H1 (cell line): ENCODE measurements at regions not wholly inside any gene's neighbourhood (a gene's known extent, or its start where the extent isn't known, plus 50 kb on each side); places are given as distances from the start of the nearest gene placed in this dataset.

Source experiments
- CTCF ChIA-PET: fragments of 300-600 bp; sonication (Branson Sonifier 250); formaldehyde crosslinking; loops from one replicate; lab custom pipeline; 2021; ENCODE audit not compliant: partially characterized antibody; lab: Charles Lee
- POLR2A ChIA-PET: fragments of 300-600 bp; sonication (Branson Sonifier 250); formaldehyde crosslinking; loops from one replicate; lab custom pipeline; 2021; ENCODE audit warnings: inconsistent platforms; ENCODE audit not compliant: partially characterized antibody; lab: Charles Lee
- DNase-seq, 2 experiments: peaks; one replicate each; pipeline versions ENCODE4 v3.0.0 to v3.0.0-alpha.2; 2010 to 2022; ENCODE audit warnings: low spot score in 2 of 2, low read depth in 1 of 2, mixed read lengths in 1 of 2
- FAIRE-seq: peaks from 2 replicates; lab custom pipeline; 2011; peaks lifted over from hg19 to GRCh38; lab: Jason Lieb, UNC
- H2AFZ ChIP-seq: 2 replicates; pipeline ENCODE4 v1.8.1; 2012; ENCODE audit warnings: low read length, inconsistent platforms
- H2AK5ac ChIP-seq: 2 replicates; pipeline ENCODE4 v1.6.1; 2013; ENCODE audit warnings: low read depth, low read length
- H2BK120ac ChIP-seq: replicated peaks from 2 replicates; pipeline ENCODE3; 2013; ENCODE audit warnings: low read depth, low read length, inconsistent platforms
- H2BK12ac ChIP-seq: 2 replicates; pipeline ENCODE4 v1.6.1; 2013; ENCODE audit warnings: low read depth, low read length
- H2BK15ac ChIP-seq: 2 replicates; pipeline ENCODE4 v1.6.1; 2013; ENCODE audit warnings: low read length
- H2BK20ac ChIP-seq: 2 replicates; pipeline ENCODE4 v1.6.1; 2013; ENCODE audit warnings: low read length
- H2BK5ac ChIP-seq: 2 replicates; pipeline ENCODE4 v1.6.1; 2013; ENCODE audit warnings: low read depth, low read length
- H3K14ac ChIP-seq: 2 replicates; pipeline ENCODE4 v1.6.1; 2013; ENCODE audit warnings: inconsistent platforms; ENCODE audit not compliant: insufficient read length
- H3K18ac ChIP-seq: 2 replicates; pipeline ENCODE4 v1.6.1; 2013; ENCODE audit warnings: low read length; ENCODE audit errors: extremely low read depth
- H3K23ac ChIP-seq: 2 replicates; pipeline ENCODE4 v1.6.1; 2013; ENCODE audit warnings: inconsistent platforms; ENCODE audit not compliant: insufficient read length
- H3K23me2 ChIP-seq: 2 replicates; pipeline ENCODE4 v1.6.1; 2013; ENCODE audit warnings: low read depth, low read length
- H3K27ac ChIP-seq: 2 replicates; pipeline ENCODE4 v1.6.1; 2011; ENCODE audit warnings: low read depth, low read length, inconsistent platforms
- H3K27me3 ChIP-seq, 4 experiments: replicated peaks in 1 of 4; 1 replicate in 1 of 4; 2 replicates in 3 of 4; pipeline versions ENCODE4 v1.6.1 to v1.8.1; 2011 to 2013; ENCODE audit warnings: low read length in 3 of 4, mild to moderate bottlenecking in 3 of 4, inconsistent platforms in 2 of 4, mixed read lengths in 2 of 4, moderate library complexity in 1 of 4; ENCODE audit not compliant: control insufficient read depth in 3 of 4, insufficient read depth in 3 of 4; ENCODE audit errors: extremely low read depth in 1 of 4
- H3K36me3 ChIP-seq, 4 experiments: 2 replicates each; pipeline versions ENCODE4 v1.6.1 to v1.8.1; 2011 to 2013; ENCODE audit warnings: mild to moderate bottlenecking in 4 of 4, low read length in 3 of 4, moderate library complexity in 2 of 4, control low read depth in 1 of 4, inconsistent platforms in 1 of 4; ENCODE audit not compliant: insufficient read depth in 4 of 4, control insufficient read depth in 2 of 4
- H3K4ac ChIP-seq: replicated peaks from 2 replicates; pipeline ENCODE3; 2013; ENCODE audit warnings: low read length, low read depth, mixed read lengths, inconsistent platforms; ENCODE audit not compliant: insufficient read length
- H3K4me1 ChIP-seq, 4 experiments: replicated peaks in 1 of 4; 1 replicate in 1 of 4; 2 replicates in 3 of 4; pipeline versions ENCODE4 v1.6.1 to v1.8.1; 2011 to 2013; ENCODE audit warnings: low read length in 3 of 4, inconsistent platforms in 2 of 4, mixed read lengths in 1 of 4; ENCODE audit not compliant: insufficient read depth in 4 of 4, control insufficient read depth in 3 of 4
- H3K4me2 ChIP-seq, 2 experiments: 2 replicates each; pipeline versions ENCODE4 v1.6.1 to v1.8.1; 2011 to 2013; ENCODE audit warnings: low read depth in 2 of 2, low read length in 2 of 2, control low read depth in 1 of 2, inconsistent platforms in 1 of 2, mild to moderate bottlenecking in 1 of 2; ENCODE audit not compliant: insufficient read depth in 1 of 2
- H3K4me3 ChIP-seq, 4 experiments: fragments of 200-600, 300-600 bp in 1 of 4; sonication (generic), shearing (Covaris generic), sonication (Bioruptor Twin) in 1 of 4; 2 replicates each; pipeline versions ENCODE4 v1.5.1 to v1.8.1; 2011 to 2016; ENCODE audit warnings: low read length in 4 of 4, low read depth in 3 of 4, control low read depth in 2 of 4, inconsistent platforms in 2 of 4, mild to moderate bottlenecking in 2 of 4, mixed read lengths in 1 of 4, moderate library complexity in 1 of 4; ENCODE audit not compliant: insufficient read depth in 2 of 4; ENCODE audit errors: extremely low read depth in 1 of 4
- H3K56ac ChIP-seq: replicated peaks from 2 replicates; pipeline ENCODE3; 2013; ENCODE audit warnings: low read depth, mild to moderate bottlenecking, mixed read lengths, low read length, inconsistent platforms; ENCODE audit not compliant: insufficient read length
- H3K79me1 ChIP-seq: 2 replicates; pipeline ENCODE4 v1.6.1; 2013; ENCODE audit warnings: low read depth, low read length, control low read depth
- H3K79me2 ChIP-seq, 2 experiments: 2 replicates each; pipeline versions ENCODE4 v1.6.1 to v1.8.1; 2012 to 2013; ENCODE audit warnings: low read length in 2 of 2, mild to moderate bottlenecking in 2 of 2, inconsistent platforms in 1 of 2; ENCODE audit not compliant: insufficient read depth in 2 of 2, control insufficient read depth in 1 of 2
- H3K9ac ChIP-seq, 4 experiments: replicated peaks in 1 of 4; 1 replicate in 1 of 4; 2 replicates in 3 of 4; pipeline versions ENCODE4 v1.6.1 to v1.8.1; 2011 to 2013; ENCODE audit warnings: low read depth in 3 of 4, low read length in 3 of 4, control low read depth in 2 of 4, mild to moderate bottlenecking in 2 of 4, moderate library complexity in 2 of 4, inconsistent platforms in 1 of 4; ENCODE audit errors: extremely low read depth in 1 of 4
- H3K9me3 ChIP-seq, 2 experiments: 2 replicates each; pipeline versions ENCODE4 v1.6.1 to v1.8.1; 2012 to 2013; ENCODE audit warnings: mild to moderate bottlenecking in 2 of 2, moderate library complexity in 2 of 2, control low read depth in 1 of 2, inconsistent platforms in 1 of 2, low read depth in 1 of 2, low read length in 1 of 2, mixed read lengths in 1 of 2; ENCODE audit not compliant: insufficient read depth in 2 of 2
- H4K20me1 ChIP-seq, 2 experiments: replicated peaks in 1 of 2; 2 replicates each; pipeline versions ENCODE3 to v1.8.1; 2011 to 2013; ENCODE audit warnings: inconsistent platforms in 2 of 2, low read length in 2 of 2, mild to moderate bottlenecking in 1 of 2; ENCODE audit not compliant: insufficient read depth in 2 of 2, control insufficient read depth in 1 of 2
- H4K5ac ChIP-seq: 2 replicates; pipeline ENCODE4 v1.6.1; 2013; ENCODE audit warnings: low read length, low read depth, mixed read lengths, inconsistent platforms; ENCODE audit not compliant: insufficient read length
- H4K8ac ChIP-seq: 2 replicates; pipeline ENCODE4 v1.8.0; 2013; ENCODE audit warnings: mild to moderate bottlenecking, moderate library complexity, low read length, inconsistent platforms; ENCODE audit not compliant: insufficient read depth; ENCODE audit errors: extremely low read depth
- H4K91ac ChIP-seq: replicated peaks from 2 replicates; pipeline ENCODE3; 2013; ENCODE audit warnings: low read length, mixed read lengths, inconsistent platforms; ENCODE audit not compliant: insufficient read length
- ASH2L ChIP-seq: fragments of 200-600, 300-600 bp; sonication (generic); IDR thresholded peaks from one replicate; pipeline ENCODE4 v1.7.1; 2017; ENCODE audit warnings: low read length
- HDAC6 ChIP-seq: IDR thresholded peaks from one replicate; pipeline ENCODE4 v1.7.1; 2012; ENCODE audit warnings: low read depth, mild to moderate bottlenecking, inconsistent platforms, low read length, moderate library complexity
- KDM5A ChIP-seq: fragments of 200-600 bp; IDR thresholded peaks from 2 replicates; pipeline ENCODE4 v1.7.1; 2012; ENCODE audit warnings: mild to moderate bottlenecking, low read length, inconsistent platforms, mixed read lengths
- PHF8 ChIP-seq: fragments of 200-600 bp; sonication (generic); conservative IDR thresholded peaks from 2 replicates; pipeline ENCODE4 v1.7.1; 2012; ENCODE audit warnings: low read depth, mild to moderate bottlenecking, inconsistent platforms, low read length, moderate library complexity
- POLR2AphosphoS5 ChIP-seq: IDR thresholded peaks from 2 replicates; pipeline ENCODE4 v1.6.1; 2011; ENCODE audit warnings: low read depth, low read length
- RFX5 ChIP-seq: IDR thresholded peaks from 2 replicates; pipeline ENCODE4 v1.6.1; 2011; ENCODE audit warnings: low read depth, low read length, improper control_type of control experiment, borderline replicate concordance
- RXRA ChIP-seq: IDR thresholded peaks from 2 replicates; pipeline ENCODE4 v1.6.1; 2011; ENCODE audit warnings: low read depth, mild to moderate bottlenecking, low read length, moderate library complexity; ENCODE audit not compliant: insufficient read depth
- SIN3A ChIP-seq, 2 experiments: IDR thresholded peaks in 1 of 2; conservative IDR thresholded peaks in 1 of 2; 2 replicates each; pipeline ENCODE4 v1.6.1; 2011 to 2012; ENCODE audit warnings: low read length in 2 of 2, improper control_type of control experiment in 1 of 2, low read depth in 1 of 2, mild to moderate bottlenecking in 1 of 2
- TBP ChIP-seq: IDR thresholded peaks from 2 replicates; pipeline ENCODE4 v1.6.1; 2011; ENCODE audit warnings: low read depth, low read length, improper control_type of control experiment
- TCF12 ChIP-seq: IDR thresholded peaks from 2 replicates; pipeline ENCODE4 v1.6.1; 2011; ENCODE audit warnings: low read depth, mild to moderate bottlenecking, low read length
- YY1 ChIP-seq: IDR thresholded peaks from 2 replicates; pipeline ENCODE4 v1.6.1; 2011; ENCODE audit warnings: low read depth, mild to moderate bottlenecking, low read length
- TF ChIP-seq, protein P1 (sequence below): IDR thresholded peaks from 2 replicates; pipeline ENCODE4 v1.6.1; 2011; ENCODE audit warnings: low read length, improper control_type of control experiment
- TF ChIP-seq, protein P2 (sequence below): IDR thresholded peaks from 2 replicates; pipeline ENCODE4 v1.6.1; 2012; ENCODE audit warnings: low read length, inconsistent platforms

DNA sequence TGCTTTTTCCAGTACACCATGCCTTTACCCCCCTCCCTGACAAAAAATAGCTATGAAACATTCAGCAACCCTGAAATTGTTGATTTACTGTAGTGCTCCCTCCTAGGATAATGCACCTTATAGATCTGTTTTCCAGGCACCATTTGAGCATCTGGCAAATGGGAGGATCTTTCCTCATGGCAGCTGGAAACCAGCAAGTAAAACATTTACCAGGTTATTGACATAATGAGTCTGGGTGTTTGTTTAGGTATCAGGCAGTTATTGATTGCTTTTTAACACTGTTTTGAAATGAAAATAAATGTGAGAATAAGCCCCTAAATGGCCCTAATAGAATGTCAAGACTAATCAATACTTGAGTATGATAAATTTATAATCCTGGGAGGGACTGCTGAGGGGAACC is 57.3 kb upstream of the KLF4 start:
- H3K36me3 ChIP-seq = no peaks in the 10 kb centered on the region
- no peak overlapping the region for H3K4ac ChIP-seq
- POLR2A ChIA-PET = no interaction called here
- no peak overlapping the region for H2BK5ac ChIP-seq
- no peak overlapping the region for H3K4me2 ChIP-seq
- H4K5ac ChIP-seq = no peak overlapping the region
- no peaks in the 10 kb centered on the region for H4K20me1 ChIP-seq
- FAIRE-seq = no peak
- H2BK15ac ChIP-seq = no peak overlapping the region
- H2BK20ac ChIP-seq = no peak overlapping the region
- H2AK5ac ChIP-seq = no peak overlapping the region
- TF ChIP-seq HDAC6 (no peak), RXRA (no peak), POLR2AphosphoS5 (no peak), ASH2L (no peak), PHF8 (no peak), TCF12 (no peak), TBP (no peak), KDM5A (no peak), SIN3A (conservative IDR thresholded peaks at IDR 0.05 in 1 of 2, IDR thresholded peaks at IDR 0.05 in 1 of 2; ENCODE audit: low read depth in 1 of 2, low read length in 2 of 2) (no peak), YY1 (no peak), RFX5 (no peak)
- TF ChIP-seq, protein P1, sequence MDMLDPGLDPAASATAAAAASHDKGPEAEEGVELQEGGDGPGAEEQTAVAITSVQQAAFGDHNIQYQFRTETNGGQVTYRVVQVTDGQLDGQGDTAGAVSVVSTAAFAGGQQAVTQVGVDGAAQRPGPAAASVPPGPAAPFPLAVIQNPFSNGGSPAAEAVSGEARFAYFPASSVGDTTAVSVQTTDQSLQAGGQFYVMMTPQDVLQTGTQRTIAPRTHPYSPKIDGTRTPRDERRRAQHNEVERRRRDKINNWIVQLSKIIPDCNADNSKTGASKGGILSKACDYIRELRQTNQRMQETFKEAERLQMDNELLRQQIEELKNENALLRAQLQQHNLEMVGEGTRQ = no peak
- TF ChIP-seq, protein P2, sequence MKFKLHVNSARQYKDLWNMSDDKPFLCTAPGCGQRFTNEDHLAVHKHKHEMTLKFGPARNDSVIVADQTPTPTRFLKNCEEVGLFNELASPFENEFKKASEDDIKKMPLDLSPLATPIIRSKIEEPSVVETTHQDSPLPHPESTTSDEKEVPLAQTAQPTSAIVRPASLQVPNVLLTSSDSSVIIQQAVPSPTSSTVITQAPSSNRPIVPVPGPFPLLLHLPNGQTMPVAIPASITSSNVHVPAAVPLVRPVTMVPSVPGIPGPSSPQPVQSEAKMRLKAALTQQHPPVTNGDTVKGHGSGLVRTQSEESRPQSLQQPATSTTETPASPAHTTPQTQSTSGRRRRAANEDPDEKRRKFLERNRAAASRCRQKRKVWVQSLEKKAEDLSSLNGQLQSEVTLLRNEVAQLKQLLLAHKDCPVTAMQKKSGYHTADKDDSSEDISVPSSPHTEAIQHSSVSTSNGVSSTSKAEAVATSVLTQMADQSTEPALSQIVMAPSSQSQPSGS = no peak
- TF ChIP-seq, all 59 proteins: peak for 0
- Histone ChIP-seq H2AFZ (no peak overlapping the region), H3K23me2 (no peaks in the 10 kb centered on the region), H3K27me3 (no peaks in the 10 kb centered on the region), H2BK12ac (no peak overlapping the region), H3K9ac (no peak overlapping the region), H3K4me1 (peaks cover 0 to 3% (median 0%) of the 10 kb centered on the region in 4 experiments; a peak in 3 of 7 replicates), H4K91ac (no peak overlapping the region), H3K4me3 (no peak overlapping the region), H2BK120ac (no peak overlapping the region), H3K9me3 (no peaks in the 10 kb centered on the region), H3K79me2 (no peaks in the 10 kb centered on the region), H3K18ac (no peak overlapping the region), H3K23ac (no peak overlapping the region), H3K56ac (no peak overlapping the region), H4K8ac (no peak overlapping the region), H3K27ac (no peak overlapping the region), H3K79me1 (no peaks in the 10 kb centered on the region), H3K14ac (no peak overlapping the region)
- CTCF ChIA-PET = no interaction called here
- no peak for DNase-seq
